Fibroblast of the aortic adventitia (primary cell): ENCODE measurements at regions not wholly inside any gene's neighbourhood (a gene's known extent, or its start where the extent isn't known, plus 50 kb on each side); places are given as distances from the start of the nearest gene placed in this dataset.

Experiments used
- DNase-seq: peaks from one replicate; pipeline ENCODE4 v3.0.0-alpha.2; 2010; ENCODE audit warnings: low read depth
- H3K4me3 ChIP-seq: 2 replicates; pipeline ENCODE4 v1.5.1; 2011; ENCODE audit warnings: low read depth, mild to moderate bottlenecking, control low read depth, low read length, moderate library complexity
- TF ChIP-seq, protein P1 (sequence below): IDR thresholded peaks from 2 replicates; pipeline ENCODE4 v1.5.1; 2011; ENCODE audit warnings: mild to moderate bottlenecking, low read length, control low read depth, inconsistent platforms; ENCODE audit not compliant: insufficient read depth

GRCh38 chr9:107594908-107595530, 105.5 kb upstream of the KLF4 start:
- DNase-seq, result no peak
- TF ChIP-seq, protein P1, sequence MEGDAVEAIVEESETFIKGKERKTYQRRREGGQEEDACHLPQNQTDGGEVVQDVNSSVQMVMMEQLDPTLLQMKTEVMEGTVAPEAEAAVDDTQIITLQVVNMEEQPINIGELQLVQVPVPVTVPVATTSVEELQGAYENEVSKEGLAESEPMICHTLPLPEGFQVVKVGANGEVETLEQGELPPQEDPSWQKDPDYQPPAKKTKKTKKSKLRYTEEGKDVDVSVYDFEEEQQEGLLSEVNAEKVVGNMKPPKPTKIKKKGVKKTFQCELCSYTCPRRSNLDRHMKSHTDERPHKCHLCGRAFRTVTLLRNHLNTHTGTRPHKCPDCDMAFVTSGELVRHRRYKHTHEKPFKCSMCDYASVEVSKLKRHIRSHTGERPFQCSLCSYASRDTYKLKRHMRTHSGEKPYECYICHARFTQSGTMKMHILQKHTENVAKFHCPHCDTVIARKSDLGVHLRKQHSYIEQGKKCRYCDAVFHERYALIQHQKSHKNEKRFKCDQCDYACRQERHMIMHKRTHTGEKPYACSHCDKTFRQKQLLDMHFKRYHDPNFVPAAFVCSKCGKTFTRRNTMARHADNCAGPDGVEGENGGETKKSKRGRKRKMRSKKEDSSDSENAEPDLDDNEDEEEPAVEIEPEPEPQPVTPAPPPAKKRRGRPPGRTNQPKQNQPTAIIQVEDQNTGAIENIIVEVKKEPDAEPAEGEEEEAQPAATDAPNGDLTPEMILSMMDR, result no peak
- no peak overlapping the region for H3K4me3 ChIP-seq

DNA sequence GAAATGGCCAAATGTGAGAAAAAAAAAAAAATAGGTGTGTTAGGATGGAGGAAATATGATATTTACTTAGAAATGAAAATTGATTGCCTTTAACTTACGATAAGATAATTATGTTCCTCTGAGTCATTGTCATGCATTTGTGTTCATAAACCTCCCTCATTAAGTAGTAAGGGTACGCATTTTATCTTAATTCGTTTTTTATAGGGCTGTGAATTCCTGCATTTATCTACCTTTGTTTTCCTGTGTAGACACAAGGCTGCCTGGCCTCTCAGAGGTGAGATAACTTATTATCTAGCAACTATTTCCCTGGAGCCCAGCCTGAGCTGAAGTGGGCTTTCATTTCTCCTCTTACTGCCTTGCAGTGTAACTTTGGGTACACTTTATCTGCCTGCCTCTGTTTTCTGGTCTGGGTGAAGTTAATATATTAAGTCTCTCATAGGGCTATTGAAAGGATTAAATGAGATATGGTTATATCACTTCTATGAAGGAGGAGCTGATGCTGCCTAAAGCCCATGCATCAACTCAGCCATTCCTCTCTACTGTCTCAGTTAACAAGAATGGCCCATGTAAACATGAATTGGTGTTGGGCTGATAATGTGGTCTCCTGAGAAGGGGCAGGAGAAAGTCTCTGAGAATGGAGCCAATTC, 103.8 kb upstream of the KLF4 start:
- H3K4me3 ChIP-seq, result no peak overlapping the region
- TF ChIP-seq, protein P1, result no peak
- no peak for DNase-seq

GRCh38 chr9:107592424-107592823, 102.9 kb upstream of the KLF4 start:
- H3K4me3 ChIP-seq, result no peak overlapping the region
- no peak for DNase-seq
- TF ChIP-seq, protein P1, result no peak

GRCh38 chr9:107591781-107592180, 102.2 kb upstream of the KLF4 start:
- no peak for DNase-seq
- no peak overlapping the region for H3K4me3 ChIP-seq
- TF ChIP-seq, protein P1, result no peak

GRCh38 chr9:107588393-107588792, 98.8 kb upstream of the KLF4 start:
- TF ChIP-seq, protein P1, result no peak
- H3K4me3 ChIP-seq, result no peak overlapping the region

GRCh38 chr9:107587191-107587963, 97.8 kb upstream of the KLF4 start:
- no peak overlapping the region for H3K4me3 ChIP-seq
- TF ChIP-seq, protein P1, result no peak
- DNase-seq, result no peak

More at GRCh38 chr9:107588393-107588792, 98.8 kb upstream of the KLF4 start:
- no peak for DNase-seq
